ENCODE measurements at regions not wholly inside any gene's neighbourhood (a gene's known extent, or its start where the extent isn't known, plus 50 kb on each side); places are given as distances from the start of the nearest gene placed in this dataset.

- Histone ChIP-seq H3K4me3 (no peak overlapping the region), H3K27me3 (no peaks in the 10 kb centered on the region), H3K36me3 (no peaks in the 10 kb centered on the region), H3K9me3 (ENCODE audit: low read depth) (no peaks in the 10 kb centered on the region), H3K27ac (no peak overlapping the region), H3K4me1 (ENCODE audit: low read depth) (peaks cover 16% of the 10 kb centered on the region)
- no peak for DNase-seq (ENCODE audit: low read depth in 1 of 2, low spot score in 1 of 2)
- no peak for TF ChIP-seq CTCF (IDR thresholded peaks at IDR 0.05; ENCODE audit: low read depth, low read length)
Observed at GRCh38 chr5:133830281-133830680, 138.1 kb downstream of the C5orf15 start.

- no peak for TF ChIP-seq CTCF (IDR thresholded peaks at IDR 0.05; ENCODE audit: low read depth, low read length)
- Histone ChIP-seq H3K27me3 (no peaks in the 10 kb centered on the region), H3K4me1 (ENCODE audit: low read depth) (peaks cover 21% of the 10 kb centered on the region), H3K9me3 (ENCODE audit: low read depth) (no peaks in the 10 kb centered on the region), H3K4me3 (no peak overlapping the region), H3K27ac (no peak overlapping the region), H3K36me3 (no peaks in the 10 kb centered on the region)
- no peak for DNase-seq (ENCODE audit: low read depth in 1 of 2, low spot score in 1 of 2)
Observed at GRCh38 chr5:133829786-133830185, 138.6 kb downstream of the C5orf15 start.

GRCh38 chr5:133828722-133829121 lies 139.7 kb downstream of the C5orf15 start:
- H3K4me3 ChIP-seq, result no peak overlapping the region
- H3K27ac ChIP-seq, result no peak overlapping the region
- peaks cover 22% of the 10 kb centered on the region for H3K4me1 ChIP-seq (ENCODE audit: low read depth)
- H3K36me3 ChIP-seq, result no peaks in the 10 kb centered on the region
- DNase-seq (ENCODE audit: low read depth in 1 of 2, low spot score in 1 of 2), result no peak
- TF ChIP-seq CTCF (IDR thresholded peaks at IDR 0.05; ENCODE audit: low read depth, low read length), result no peak
- no peaks in the 10 kb centered on the region for H3K27me3 ChIP-seq
- H3K9me3 ChIP-seq (ENCODE audit: low read depth), result no peaks in the 10 kb centered on the region

- Histone ChIP-seq H3K27ac (no peak overlapping the region), H3K4me3 (no peak overlapping the region), H3K9me3 (ENCODE audit: low read depth) (no peaks in the 10 kb centered on the region), H3K27me3 (no peaks in the 10 kb centered on the region), H3K4me1 (ENCODE audit: low read depth) (peaks cover 22% of the 10 kb centered on the region), H3K36me3 (no peaks in the 10 kb centered on the region)
- no peak for TF ChIP-seq CTCF (IDR thresholded peaks at IDR 0.05; ENCODE audit: low read depth, low read length)
- no peak for DNase-seq (ENCODE audit: low read depth in 1 of 2, low spot score in 1 of 2)
Observed at GRCh38 chr5:133827830-133828229, 140.6 kb downstream of the C5orf15 start.

- no peak for TF ChIP-seq CTCF (IDR thresholded peaks at IDR 0.05; ENCODE audit: low read depth, low read length)
- DNase-seq (ENCODE audit: low read depth in 1 of 2, low spot score in 1 of 2), result no peak
- H3K4me3 ChIP-seq, result no peak overlapping the region
- no peaks in the 10 kb centered on the region for H3K27me3 ChIP-seq
- no peaks in the 10 kb centered on the region for H3K36me3 ChIP-seq
- peaks cover 20% of the 10 kb centered on the region for H3K4me1 ChIP-seq (ENCODE audit: low read depth)
- no peaks in the 10 kb centered on the region for H3K9me3 ChIP-seq (ENCODE audit: low read depth)
- no peak overlapping the region for H3K27ac ChIP-seq
Observed at GRCh38 chr5:133827011-133827410, 141.4 kb downstream of the C5orf15 start.
